ENCODE measurements at regions not wholly inside any gene's neighbourhood (a gene's known extent, or its start where the extent isn't known, plus 50 kb on each side); places are given as distances from the start of the nearest gene placed in this dataset.

- Histone ChIP-seq H3K36me3 (no peaks in the 10 kb centered on the region), H3K9me3 (no peaks in the 10 kb centered on the region), H3K27ac (no peak overlapping the region), H3K4me1 (no peaks in the 10 kb centered on the region), H3K27me3 (no peaks in the 10 kb centered on the region), H3K4me3 (no peak overlapping the region)
- DNase-seq = no peak
- ATAC-seq = no peak
- intact Hi-C loops (cut with DNase I) = no loop called here
- no peak for TF ChIP-seq CTCF (IDR thresholded peaks at IDR 0.05)
- no peak for FAIRE-seq
Observed at GRCh38 chr14:89004166-89004565, 179.7 kb downstream of the TTC8 start.

DNA sequence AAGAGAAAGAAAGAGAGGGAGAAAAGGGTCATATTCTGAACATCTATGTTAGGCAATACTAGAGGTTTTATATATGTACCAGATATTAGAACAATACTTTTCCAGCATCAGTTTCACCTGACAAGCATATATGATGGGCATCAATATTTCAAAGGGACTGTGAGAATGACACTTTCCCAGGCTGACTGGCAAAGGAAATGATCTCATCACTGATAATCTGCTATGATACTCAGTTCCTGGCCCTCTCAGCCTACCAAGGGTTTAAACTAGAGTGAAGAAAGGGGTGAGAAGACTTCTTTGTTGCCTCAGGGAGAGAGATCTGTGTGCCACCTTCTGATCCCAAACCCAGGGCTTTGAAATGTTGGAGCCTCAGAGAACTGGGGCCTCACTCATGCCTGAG, 183.5 kb downstream of the TTC8 start:
- intact Hi-C loops (cut with DNase I) = no loop called here
- no peak for TF ChIP-seq CTCF (IDR thresholded peaks at IDR 0.05)
- no peak for ATAC-seq
- Histone ChIP-seq H3K36me3 (no peaks in the 10 kb centered on the region), H3K4me3 (no peak overlapping the region), H3K9me3 (no peaks in the 10 kb centered on the region), H3K4me1 (peaks cover 0 to 3% (median 0%) of the 10 kb centered on the region in 3 donors), H3K27ac (no peak overlapping the region), H3K27me3 (no peaks in the 10 kb centered on the region)
- no peak for DNase-seq
- FAIRE-seq = no peak

DNA sequence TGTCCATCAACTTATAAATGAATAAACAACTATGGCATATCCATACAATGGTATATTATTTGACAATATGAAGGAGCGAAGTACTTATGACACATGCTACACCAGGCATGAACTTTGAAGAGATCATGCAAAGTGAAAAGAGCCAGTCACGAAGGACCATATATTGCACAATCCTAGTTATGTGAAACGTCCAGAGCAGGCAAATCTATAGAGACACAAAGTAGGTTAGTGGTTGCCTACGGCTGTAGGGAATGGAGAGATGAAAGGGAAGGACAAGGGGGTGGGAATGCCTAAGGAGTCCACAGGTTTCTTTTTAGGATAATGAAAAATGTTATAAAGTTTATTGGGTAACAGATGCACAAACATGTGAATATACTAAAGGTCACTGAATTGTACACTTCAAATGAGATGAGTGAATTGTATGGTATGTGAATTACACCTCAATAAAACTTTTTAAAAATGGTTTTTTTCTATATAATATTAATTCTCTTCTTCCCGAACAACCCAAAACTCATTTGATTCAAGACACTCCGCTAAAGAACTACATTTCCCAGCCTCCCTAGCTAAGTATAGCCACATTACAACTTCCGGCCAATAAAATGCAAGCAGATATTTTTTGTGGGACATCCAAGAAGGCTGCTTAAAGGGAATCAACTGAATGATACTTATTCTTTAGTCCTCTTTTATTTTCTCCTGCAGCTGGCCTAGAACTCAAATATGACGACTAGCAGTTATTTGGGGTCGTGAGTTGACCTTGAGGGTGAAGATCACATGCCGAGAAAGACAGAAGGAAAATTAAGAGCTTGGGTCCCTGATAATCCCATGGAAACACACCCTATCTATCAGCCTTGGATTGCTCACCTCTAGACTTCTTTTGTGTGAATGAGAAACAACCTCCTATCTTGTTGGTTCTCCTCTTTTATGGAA, 187.2 kb downstream of the TTC8 start:
- Histone ChIP-seq H3K4me3 (peak overlapping the region in 3 of 4 donors; percentile 4 to 36 (median 31)), H3K27ac (peak overlapping the region in 2 of 4 donors; percentile 15 to 45), H3K27me3 (no peaks in the 10 kb centered on the region), H3K4me1 (peaks cover 0 to 4% (median 0%) of the 10 kb centered on the region in 3 donors), H3K36me3 (no peaks in the 10 kb centered on the region), H3K9me3 (no peaks in the 10 kb centered on the region)
- 42 to 46% methylated on average over 10 of the region's 10 CpGs for WGBS, 2 donors
- DNase-seq (no peak), FAIRE-seq (no peak), ATAC-seq (peak; percentile 73 to 80 (median 76))
- no peak for TF ChIP-seq CTCF (IDR thresholded peaks at IDR 0.05)
- intact Hi-C loops (cut with DNase I) = no loop called here

DNA sequence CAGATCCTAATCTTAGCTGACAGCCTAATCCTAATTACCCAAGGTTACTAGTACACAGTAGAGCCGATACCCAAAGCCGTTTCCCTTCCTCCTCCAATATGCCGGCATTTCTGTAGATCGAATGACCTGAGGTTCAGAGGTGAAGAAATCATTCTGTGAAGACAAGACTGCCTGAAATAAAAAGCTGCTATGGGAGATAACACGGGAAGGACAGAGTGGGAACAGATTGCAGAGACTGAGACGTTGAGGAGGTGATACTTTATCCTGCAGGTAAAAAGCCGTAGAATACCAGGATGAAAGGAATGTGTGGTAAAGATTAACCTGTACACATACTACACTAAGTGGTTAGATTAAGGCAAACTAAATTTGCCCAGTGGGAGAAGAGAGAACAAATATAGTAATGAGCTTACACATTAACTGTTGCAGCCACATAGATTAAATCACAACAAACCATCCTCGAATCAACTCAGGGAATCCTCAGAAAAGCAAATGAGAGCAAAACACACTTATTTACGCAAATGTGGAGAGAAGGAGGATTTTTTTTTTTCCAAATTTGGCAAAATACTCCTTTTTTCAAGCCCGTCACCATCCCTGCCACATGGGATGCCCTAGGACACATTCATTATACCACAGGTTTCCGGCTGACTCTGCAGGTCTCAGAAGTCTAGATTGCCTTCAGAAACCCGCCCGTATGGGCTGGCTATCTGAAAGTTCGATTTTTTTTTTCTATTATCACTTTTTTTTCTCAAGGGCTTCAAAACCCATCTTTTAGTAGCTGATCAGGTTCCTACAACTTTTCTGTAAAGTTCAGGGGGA, 188.0 kb downstream of the TTC8 start:
- FAIRE-seq (no peak), ATAC-seq (peak; percentile 47 to 71 (median 66)), DNase-seq (no peak)
- Histone ChIP-seq H3K36me3 (no peaks in the 10 kb centered on the region), H3K27me3 (no peaks in the 10 kb centered on the region), H3K4me3 (peak overlapping the region in 3 of 4 donors; percentile 4 to 36 (median 31)), H3K9me3 (no peaks in the 10 kb centered on the region), H3K4me1 (peaks cover 0 to 4% (median 0%) of the 10 kb centered on the region in 3 donors), H3K27ac (peak overlapping the region in 2 of 4 donors; percentile 15 to 45)
- intact Hi-C loops (cut with DNase I) = no loop called here
- TF ChIP-seq CTCF (IDR thresholded peaks at IDR 0.05) = no peak
- 11 to 13% methylated on average over 14 of the region's 14 CpGs for WGBS, 2 donors

All from pancreas (tissue), 10 donors.